ENCODE measurements at regions not wholly inside any gene's neighbourhood (a gene's known extent, or its start where the extent isn't known, plus 50 kb on each side); places are given as distances from the start of the nearest gene placed in this dataset.

DNA sequence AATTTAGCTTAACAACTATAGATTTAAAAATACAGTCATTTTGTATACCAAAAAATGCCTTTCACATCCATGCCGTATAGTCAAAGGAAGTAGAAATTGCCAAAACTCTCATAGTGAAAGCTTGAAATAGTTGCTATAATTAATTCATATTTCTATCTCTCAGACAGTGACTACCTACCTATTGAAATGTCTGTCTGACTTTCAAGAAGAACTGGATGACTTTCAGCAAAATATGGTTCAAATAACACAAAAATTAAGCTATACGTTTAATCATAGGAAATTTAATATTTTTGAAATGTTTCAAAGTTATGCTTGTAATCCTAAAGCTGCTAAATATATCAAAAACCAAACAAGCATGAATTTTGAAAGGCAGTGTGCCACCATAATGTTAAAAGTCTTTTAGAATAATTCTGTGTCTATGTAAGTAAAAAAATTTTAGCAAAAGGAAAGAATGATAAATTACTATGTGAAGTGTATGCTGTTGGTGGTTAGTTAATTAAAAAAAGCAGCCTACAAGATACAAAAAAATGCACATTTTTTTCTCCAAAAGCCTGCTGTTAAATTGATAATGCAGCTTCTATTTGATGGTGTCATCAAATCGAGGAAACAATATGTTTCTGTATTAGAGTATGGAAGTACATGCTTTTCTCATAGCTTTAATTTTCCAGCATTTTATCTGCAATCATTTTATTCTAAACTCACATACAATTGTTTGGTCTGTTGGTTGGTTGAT, 57.7 kb upstream of the ST6GAL2 start:
- Histone ChIP-seq H2BK5ac (ENCODE audit: insufficient read length, low read length) (no peak overlapping the region), H3K27me3 (ENCODE audit: insufficient read depth, low read length) (no peaks in the 10 kb centered on the region), H2AK5ac (ENCODE audit: insufficient read length, low read length) (no peak overlapping the region), H3K18ac (ENCODE audit: insufficient read length, low read depth, low read length) (no peak overlapping the region), H4K91ac (ENCODE audit: insufficient read length, low read depth, low read length) (no peak overlapping the region), H3K4ac (ENCODE audit: low read depth, low read length) (no peak overlapping the region), H3K23me2 (ENCODE audit: insufficient read length, low read depth, low read length, poor library complexity, severe bottlenecking) (no peaks in the 10 kb centered on the region), H3K9me3 (ENCODE audit: control insufficient read depth, low read depth, low read length) (peaks cover 5% of the 10 kb centered on the region), H2BK15ac (ENCODE audit: low read depth, low read length) (no peak overlapping the region), H3K14ac (ENCODE audit: insufficient read depth, low read length) (no peak overlapping the region), H3K79me1 (ENCODE audit: insufficient read depth, low read depth, low read length, poor library complexity, severe bottlenecking) (no peaks in the 10 kb centered on the region), H3K9ac (ENCODE audit: extremely low read depth, insufficient read length, low read length) (no peak overlapping the region), H3T11ph (ENCODE audit: low read length) (no peak overlapping the region), H3K23ac (ENCODE audit: insufficient read length, low read depth, low read length) (no peak overlapping the region), H3K56ac (ENCODE audit: insufficient read length, low read depth, low read length) (no peak overlapping the region), H4K20me1 (ENCODE audit: control insufficient read depth, insufficient read depth, insufficient read length) (no peaks in the 10 kb centered on the region), H4K5ac (ENCODE audit: insufficient read length, low read depth, low read length) (no peak overlapping the region), H3K79me2 (ENCODE audit: insufficient read depth, low read length) (no peaks in the 10 kb centered on the region), H2BK120ac (ENCODE audit: low read depth, low read length, poor library complexity, severe bottlenecking) (no peak overlapping the region), H2BK12ac (ENCODE audit: insufficient read length, low read depth, low read length) (no peak overlapping the region), H3K4me1 (ENCODE audit: insufficient read depth, low read length) (no peaks in the 10 kb centered on the region), H4K8ac (replicated peaks; ENCODE audit: insufficient read length, low read depth, low read length) (no peak overlapping the region), H3K27ac (ENCODE audit: insufficient read length, low read depth, low read length) (no peak overlapping the region), H2BK20ac (ENCODE audit: low read depth, low read length, poor library complexity, severe bottlenecking) (no peak overlapping the region), H3K4me2 (ENCODE audit: insufficient read depth, insufficient read length, low read length) (no peak overlapping the region), H2AFZ (ENCODE audit: low read length) (no peak overlapping the region)
- H3K4me1 Mint-ChIP-seq, result no peaks in the 10 kb centered on the region
- peaks cover 3 to 9% of the 10 kb centered on the region in 2 experiments; a peak in 4 of 5 replicates for H3K9me3 Mint-ChIP-seq
- no peak overlapping the region for H3K4me3 Mint-ChIP-seq
- DNase-seq, result no peak
- peaks cover 2 to 5% (median 3%) of the 10 kb centered on the region in 3 experiments; a peak in 2 of 7 replicates for H3K36me3 Mint-ChIP-seq (ENCODE audit: insufficient read depth in 1 of 3, low read depth in 3 of 3)
- H3K27me3 Mint-ChIP-seq (ENCODE audit: low read depth), result no peaks in the 10 kb centered on the region
- no peak for TF ChIP-seq CTCF (conservative IDR thresholded peaks at IDR 0.05)
- WGBS (ENCODE audit: extremely low coverage, insufficient read length, low lambda C conversion rate), result no CpG with 5 or more reads among the region's 3 CpGs
- no peak overlapping the region for H3K27ac Mint-ChIP-seq

Measured in H9 (cell line).